ENCODE measurements at regions not wholly inside any gene's neighbourhood (a gene's known extent, or its start where the extent isn't known, plus 50 kb on each side); places are given as distances from the start of the nearest gene placed in this dataset.

DNA sequence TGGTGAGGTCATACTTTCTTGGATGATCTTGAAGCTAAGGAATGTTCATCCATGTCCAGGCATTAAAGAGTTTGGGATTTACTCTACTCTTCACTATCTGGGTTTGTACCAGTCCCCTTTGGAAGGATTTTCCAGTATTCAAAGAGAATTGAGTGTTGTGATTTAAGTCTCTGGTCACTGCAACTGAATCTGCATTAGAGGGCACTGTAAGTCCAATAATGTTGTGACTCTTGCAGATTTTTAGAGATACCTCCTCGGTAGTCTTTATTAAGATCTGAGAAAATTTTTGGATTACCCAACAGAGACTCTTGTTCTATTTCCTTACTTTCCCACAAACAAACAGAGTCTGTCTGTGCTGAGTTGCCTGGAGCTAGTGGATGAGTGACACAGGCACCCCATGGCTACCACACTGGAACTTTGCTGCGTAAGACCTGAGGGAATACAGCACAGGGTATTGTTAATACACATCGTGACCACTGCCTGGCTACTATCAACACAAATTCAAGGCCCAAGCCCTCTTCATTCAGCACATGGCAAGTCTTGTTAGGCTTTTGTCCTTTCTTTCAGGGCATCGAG is 357.1 kb upstream of the KLHL4 start:
- Histone ChIP-seq H3K9ac (ENCODE audit: insufficient read depth, low read depth, low read length) (no peak overlapping the region), H3K27ac (ENCODE audit: extremely low read length, insufficient read depth, low read length) (no peak overlapping the region), H3K4me3 (replicated peaks in 1 of 3; ENCODE audit: insufficient read depth in 1 of 3, low read depth in 2 of 3, low read length in 3 of 3) (no peak overlapping the region), H3K79me2 (ENCODE audit: insufficient read depth, low read length) (no peaks in the 10 kb centered on the region), H3K9me3 (ENCODE audit: low read length) (no peaks in the 10 kb centered on the region), H4K20me1 (ENCODE audit: insufficient read depth, low read length) (no peaks in the 10 kb centered on the region), H3K4me2 (ENCODE audit: low read depth, low read length) (no peak overlapping the region), H3K4me1 (ENCODE audit: insufficient read depth, low read length) (no peaks in the 10 kb centered on the region), H3K36me3 (replicated peaks in 1 of 2; ENCODE audit: control insufficient read depth in 1 of 2, insufficient read depth in 2 of 2, low read length in 2 of 2) (no peaks in the 10 kb centered on the region), H3K27me3 (ENCODE audit: control insufficient read depth in 1 of 2, insufficient read depth in 2 of 2, low read length in 2 of 2) (no peaks in the 10 kb centered on the region), H2AFZ (ENCODE audit: low read length) (no peak overlapping the region)
- TF ChIP-seq EP300 (IDR thresholded peaks at IDR 0.05; ENCODE audit: low read depth in 2 of 2, low read length in 2 of 2) (no peak), EP300 (CRISPR knock-in tag; IDR thresholded peaks at IDR 0.05; ENCODE audit: borderline replicate concordance) (no peak), ZNF7 (CRISPR knock-in tag; IDR thresholded peaks at IDR 0.05) (no peak), ZNF230 (CRISPR knock-in tag; IDR thresholded peaks at IDR 0.05) (no peak)
- FAIRE-seq = no peak
- in situ Hi-C loops (cut with HindIII; ENCODE audit: extremely low pct_ligation_motif_present, low pct_unique_long_range_greater_than_20kb) (no loop called here), intact Hi-C loops (cut with micrococcal nuclease; ENCODE audit: unreplicated experiment) (no loop called here)
- no TSS peak for BruUV-seq (replicated peaks)
- ATAC-seq = no peak
- ChIA-PET POLR2A (no interaction called here), CTCF (ENCODE audit: low intra/inter-chr PET ratio, low total read pairs) (no interaction called here)
- no peak for DNase-seq (ENCODE audit: low spot score)
- 33% methylated on average over 2 of the region's 4 CpGs for WGBS (ENCODE audit: low lambda C conversion rate)

DNA sequence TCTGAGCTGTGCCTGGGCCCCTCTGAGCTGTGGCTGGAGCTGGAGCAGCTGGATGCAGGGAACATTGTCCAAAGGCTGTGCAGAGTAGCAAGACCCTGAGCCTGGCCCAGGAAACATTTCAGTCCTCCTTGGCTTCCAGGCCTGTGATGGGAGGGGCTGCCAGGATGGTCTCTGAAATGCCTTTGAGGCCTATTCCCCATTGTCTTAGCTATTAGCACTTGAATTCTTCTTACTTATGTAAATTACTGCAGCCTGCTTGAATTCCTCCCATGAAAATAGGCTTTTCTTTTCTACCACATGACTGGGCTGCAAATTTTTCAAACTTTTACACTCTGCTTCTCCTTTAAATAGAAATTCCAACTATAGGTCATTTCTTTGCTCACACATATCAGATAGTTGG is 349.8 kb upstream of the KLHL4 start:
- CTCF ChIA-PET (ENCODE audit: low intra/inter-chr PET ratio, low total read pairs) = no interaction called here
- in situ Hi-C loops (cut with HindIII; ENCODE audit: extremely low pct_ligation_motif_present, low pct_unique_long_range_greater_than_20kb) = no loop called here
- Histone ChIP-seq H3K4me2 (ENCODE audit: low read depth, low read length) (no peak overlapping the region), H3K79me2 (ENCODE audit: insufficient read depth, low read length) (no peaks in the 10 kb centered on the region), H3K4me1 (ENCODE audit: insufficient read depth, low read length) (no peaks in the 10 kb centered on the region), H3K36me3 (replicated peaks in 1 of 2; ENCODE audit: control insufficient read depth in 1 of 2, insufficient read depth in 2 of 2, low read length in 2 of 2) (no peaks in the 10 kb centered on the region), H2AFZ (ENCODE audit: low read length) (no peak overlapping the region), H3K27ac (ENCODE audit: extremely low read length, insufficient read depth, low read length) (no peak overlapping the region), H3K27me3 (ENCODE audit: control insufficient read depth in 1 of 2, insufficient read depth in 2 of 2, low read length in 2 of 2) (no peaks in the 10 kb centered on the region), H3K4me3 (replicated peaks in 1 of 3; ENCODE audit: insufficient read depth in 1 of 3, low read depth in 2 of 3, low read length in 3 of 3) (no peak overlapping the region), H3K9me3 (ENCODE audit: low read length) (no peaks in the 10 kb centered on the region), H4K20me1 (ENCODE audit: insufficient read depth, low read length) (no peaks in the 10 kb centered on the region), H3K9ac (ENCODE audit: insufficient read depth, low read depth, low read length) (no peak overlapping the region)
- no peak for ATAC-seq
- no peak for DNase-seq (ENCODE audit: low spot score)
- POLR2A ChIA-PET = no interaction called here
- no TSS peak for BruUV-seq (replicated peaks)
- no peak for FAIRE-seq
- intact Hi-C loops (cut with micrococcal nuclease; ENCODE audit: unreplicated experiment) = no loop called here
- no peak for TF ChIP-seq ZNF160 (CRISPR knock-in tag; IDR thresholded peaks at IDR 0.05)
- TF ChIP-seq ZBTB43 (CRISPR knock-in tag; conservative IDR thresholded peaks at IDR 0.05) = no peak
- no peak for TF ChIP-seq YEATS2 (CRISPR knock-in tag; IDR thresholded peaks at IDR 0.05; ENCODE audit: borderline replicate concordance)
- TF ChIP-seq AKAP8 (CRISPR knock-in tag; IDR thresholded peaks at IDR 0.05) = no peak
- TF ChIP-seq ZNF609 (CRISPR knock-in tag; IDR thresholded peaks at IDR 0.05; ENCODE audit: borderline replicate concordance) = no peak
- TF ChIP-seq, protein P1, sequence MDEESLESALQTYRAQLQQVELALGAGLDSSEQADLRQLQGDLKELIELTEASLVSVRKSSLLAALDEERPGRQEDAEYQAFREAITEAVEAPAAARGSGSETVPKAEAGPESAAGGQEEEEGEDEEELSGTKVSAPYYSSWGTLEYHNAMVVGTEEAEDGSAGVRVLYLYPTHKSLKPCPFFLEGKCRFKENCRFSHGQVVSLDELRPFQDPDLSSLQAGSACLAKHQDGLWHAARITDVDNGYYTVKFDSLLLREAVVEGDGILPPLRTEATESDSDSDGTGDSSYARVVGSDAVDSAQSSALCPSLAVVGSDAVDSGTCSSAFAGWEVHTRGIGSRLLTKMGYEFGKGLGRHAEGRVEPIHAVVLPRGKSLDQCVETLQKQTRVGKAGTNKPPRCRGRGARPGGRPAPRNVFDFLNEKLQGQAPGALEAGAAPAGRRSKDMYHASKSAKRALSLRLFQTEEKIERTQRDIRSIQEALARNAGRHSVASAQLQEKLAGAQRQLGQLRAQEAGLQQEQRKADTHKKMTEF (CRISPR knock-in tag; IDR thresholded peaks at IDR 0.05) = no peak
- no peak for TF ChIP-seq GLI4 (CRISPR knock-in tag; IDR thresholded peaks at IDR 0.05; ENCODE audit: borderline replicate concordance)
- no peak for TF ChIP-seq MEIS1 (CRISPR knock-in tag; IDR thresholded peaks at IDR 0.05; ENCODE audit: borderline replicate concordance)

Data from HepG2 (cell line).